Activated CD4-positive, alpha-beta T cell treated with anti-CD3 and anti-CD28 coated beads for 1 hour (primary cell): ENCODE measurements at regions not wholly inside any gene's neighbourhood (a gene's known extent, or its start where the extent isn't known, plus 50 kb on each side); places are given as distances from the start of the nearest gene placed in this dataset.

ENCODE experiments used
- DNase-seq: peaks from one replicate; pipeline ENCODE4 v3.0.0-alpha.2; 2020

- no peak for DNase-seq
Measured at GRCh38 chr7:25361863-25362262, 133.6 kb upstream of the NPVF start.

- DNase-seq, result no peak
Measured at GRCh38 chr7:25368599-25369201, 140.4 kb upstream of the NPVF start.

- DNase-seq, result no peak
Measured at GRCh38 chr7:25369786-25370185, 141.5 kb upstream of the NPVF start.

GRCh38 chr7:25371972-25372371 lies 143.7 kb upstream of the NPVF start:
- no peak for DNase-seq

GRCh38 chr7:25375805-25376600 lies 147.7 kb upstream of the NPVF start:
- DNase-seq, result no peak

- DNase-seq, result no peak
Measured at GRCh38 chr7:25379351-25380300, 151.3 kb upstream of the NPVF start.

GRCh38 chr7:25381818-25382589 lies 153.7 kb upstream of the NPVF start:
- DNase-seq, result no peak

GRCh38 chr7:25382869-25383268 lies 154.6 kb upstream of the NPVF start:
- no peak for DNase-seq

GRCh38 chr7:25383402-25383801 lies 155.1 kb upstream of the NPVF start:
- DNase-seq, result no peak

- no peak for DNase-seq
Measured at GRCh38 chr7:25384788-25385505, 156.7 kb upstream of the NPVF start.

GRCh38 chr7:25385506-25386136 lies 157.3 kb upstream of the NPVF start:
- no peak for DNase-seq

GRCh38 chr7:25386311-25386744 lies 158.0 kb upstream of the NPVF start:
- no peak for DNase-seq

GRCh38 chr7:25388681-25389080 lies 160.4 kb upstream of the NPVF start:
- DNase-seq, result no peak

- no peak for DNase-seq
Measured at GRCh38 chr7:25389489-25390106, 161.3 kb upstream of the NPVF start.

GRCh38 chr7:25391295-25391861 lies 163.1 kb upstream of the NPVF start:
- DNase-seq, result no peak

- DNase-seq, result no peak
Measured at GRCh38 chr7:25391961-25392587, 163.8 kb upstream of the NPVF start.

GRCh38 chr7:25392588-25393338 lies 164.5 kb upstream of the NPVF start:
- DNase-seq, result no peak

- no peak for DNase-seq
Measured at GRCh38 chr7:25395976-25396375, 167.7 kb upstream of the NPVF start.

GRCh38 chr7:25396668-25397067 lies 168.4 kb upstream of the NPVF start:
- no peak for DNase-seq
